HepG2 (cell line): ENCODE measurements at regions not wholly inside any gene's neighbourhood (a gene's known extent, or its start where the extent isn't known, plus 50 kb on each side); places are given as distances from the start of the nearest gene placed in this dataset.

Source experiments
- ATAC-seq: fragments of 200-7000 bp; cut with Tn5 transposase; 3 replicates; pipeline ENCODE4 v1.9.1; 2020; ENCODE audit warnings: mild to moderate bottlenecking, moderate library complexity
- BruUV-seq: library from RNA; stranded (reverse); fragments of 400-500 nt; replicated peaks from 2 replicates; lab custom pipeline; 2021; lab: Mats Ljungman, UMichigan
- CTCF ChIA-PET: fragments of 300-600 bp; formaldehyde crosslinking; extraction: SDS; loops from one replicate; lab custom pipeline; 2021; ENCODE audit warnings: low total read pairs, inconsistent platforms, low intra/inter-chr PET ratio; lab: Yijun Ruan, JAX
- POLR2A ChIA-PET: fragments of 350-600 bp; sonication (Branson Sonifier 250); formaldehyde crosslinking; loops from one replicate; lab custom pipeline; 2020; ENCODE audit warnings: antibody characterized with exemption, inconsistent platforms; lab: Yijun Ruan, JAX
- DNase-seq: peaks from one replicate; pipeline ENCODE4 v3.0.0-alpha.2; 2015; ENCODE audit warnings: low spot score
- FAIRE-seq: peaks from 3 replicates; lab custom pipeline; 2011; peaks lifted over from hg19 to GRCh38; lab: Jason Lieb, UNC
- H2AFZ ChIP-seq: one replicate; pipeline ENCODE4 v1.6.1; 2011; ENCODE audit warnings: low read length, inconsistent platforms
- H3K27ac ChIP-seq: fragments of 300-600 bp; 3 replicates; pipeline ENCODE4 v1.8.0; 2011; ENCODE audit warnings: mixed run types, mild to moderate bottlenecking, mixed read lengths, low read length, inconsistent platforms; ENCODE audit not compliant: insufficient read depth; ENCODE audit errors: extremely low read length
- H3K27me3 ChIP-seq, 2 experiments: fragments of 200-600 bp in 1 of 2; 2 replicates in 1 of 2; 3 replicates in 1 of 2; pipeline versions ENCODE4 v1.6.0 to v1.8.0; 2011; ENCODE audit warnings: low read length in 2 of 2, mild to moderate bottlenecking in 2 of 2, moderate library complexity in 2 of 2, inconsistent platforms in 1 of 2; ENCODE audit not compliant: insufficient read depth in 2 of 2, control insufficient read depth in 1 of 2
- H3K36me3 ChIP-seq, 2 experiments: fragments of 200-600 bp in 1 of 2; replicated peaks in 1 of 2; 2 replicates in 1 of 2; 3 replicates in 1 of 2; pipeline versions ENCODE4 v1.5.1 to v1.8.0; 2011; ENCODE audit warnings: low read length in 2 of 2, inconsistent platforms in 1 of 2; ENCODE audit not compliant: insufficient read depth in 2 of 2, control insufficient read depth in 1 of 2
- H3K4me1 ChIP-seq: 2 replicates; pipeline ENCODE4 v1.5.1; 2012; ENCODE audit warnings: low read length, inconsistent platforms; ENCODE audit not compliant: insufficient read depth
- H3K4me2 ChIP-seq: 2 replicates; pipeline ENCODE4 v1.6.0; 2011; ENCODE audit warnings: low read depth, low read length, inconsistent platforms
- H3K4me3 ChIP-seq, 3 experiments: fragments of 200-600 bp in 1 of 3; sonication (generic), shearing (Covaris generic) in 1 of 3; replicated peaks in 1 of 3; 2 replicates each; pipeline ENCODE4 v1.5.1; 2011 to 2016; ENCODE audit warnings: low read length in 3 of 3, inconsistent platforms in 2 of 3, low read depth in 2 of 3, mild to moderate bottlenecking in 2 of 3, control low read depth in 1 of 3, mixed read lengths in 1 of 3; ENCODE audit not compliant: insufficient read depth in 1 of 3
- H3K79me2 ChIP-seq: one replicate; pipeline ENCODE4 v1.6.1; 2011; ENCODE audit warnings: low read length, inconsistent platforms; ENCODE audit not compliant: insufficient read depth
- H3K9ac ChIP-seq: 2 replicates; pipeline ENCODE4 v1.6.0; 2011; ENCODE audit warnings: mild to moderate bottlenecking, low read depth, low read length, inconsistent platforms; ENCODE audit not compliant: insufficient read depth
- H3K9me3 ChIP-seq: 2 replicates; pipeline ENCODE4 v1.5.1; 2012; ENCODE audit warnings: mild to moderate bottlenecking, low read length
- H4K20me1 ChIP-seq: 2 replicates; pipeline ENCODE4 v1.6.0; 2011; ENCODE audit warnings: inconsistent platforms, mild to moderate bottlenecking, low read length, moderate library complexity; ENCODE audit not compliant: insufficient read depth
- AHDC1 ChIP-seq: sonication (generic); formaldehyde crosslinking; IDR thresholded peaks from 2 replicates; pipeline ENCODE4 v1.5.1; 2020; ENCODE audit warnings: mild to moderate bottlenecking, missing genetic modification reagents, borderline replicate concordance
- EEA1 ChIP-seq: sonication (generic); formaldehyde crosslinking; IDR thresholded peaks from 2 replicates; pipeline ENCODE4 v1.5.1; 2020; ENCODE audit warnings: mild to moderate bottlenecking, missing genetic modification reagents, borderline replicate concordance
- FOXA3 ChIP-seq: IDR thresholded peaks from 2 replicates; pipeline ENCODE4 v1.6.1; 2016; ENCODE audit warnings: missing genetic modification reagents, missing compliant biosample characterization
- GATA4 ChIP-seq: sonication (generic); IDR thresholded peaks from 2 replicates; pipeline ENCODE4 v1.6.1; 2016; ENCODE audit warnings: antibody characterized with exemption, low read depth, borderline replicate concordance
- GATAD2A ChIP-seq: IDR thresholded peaks from 2 replicates; pipeline ENCODE4 v1.6.1; 2016
- GMEB1 ChIP-seq: sonication (generic); formaldehyde crosslinking; IDR thresholded peaks from 2 replicates; pipeline ENCODE4 v1.5.1; 2020; ENCODE audit warnings: missing genetic modification reagents, mild to moderate bottlenecking, borderline replicate concordance
- HHEX ChIP-seq: IDR thresholded peaks from 2 replicates; pipeline ENCODE4 v1.6.1; 2016; ENCODE audit warnings: control low read depth
- HNF4A ChIP-seq: sonication (generic); formaldehyde crosslinking; IDR thresholded peaks from 2 replicates; pipeline ENCODE4 v1.4.0; 2020; ENCODE audit warnings: missing genetic modification reagents
- JUNB ChIP-seq: sonication (generic); formaldehyde crosslinking; IDR thresholded peaks from 2 replicates; pipeline ENCODE4 v1.8.0; 2022; ENCODE audit warnings: missing genetic modification reagents, mild to moderate bottlenecking, borderline replicate concordance
- KDM1A ChIP-seq: IDR thresholded peaks from 2 replicates; pipeline ENCODE4 v1.6.1; 2016; ENCODE audit warnings: missing compliant biosample characterization
- MIXL1 ChIP-seq: IDR thresholded peaks from 2 replicates; pipeline ENCODE4 v1.6.1; 2016
- ONECUT2 ChIP-seq: sonication (generic); formaldehyde crosslinking; IDR thresholded peaks from 2 replicates; pipeline ENCODE4 v1.4.0; 2020; ENCODE audit warnings: missing genetic modification reagents
- RARA ChIP-seq: IDR thresholded peaks from 2 replicates; pipeline ENCODE4 v1.6.1; 2016; ENCODE audit warnings: missing genetic modification reagents, missing compliant biosample characterization
- ZMYM2 ChIP-seq: sonication (generic); formaldehyde crosslinking; IDR thresholded peaks from 2 replicates; pipeline ENCODE4 v1.8.0; 2022; ENCODE audit warnings: mild to moderate bottlenecking, missing genetic modification reagents
- WGBS: methylation state at CpG from one replicate; pipeline ENCODE4 v1.1.6; 2017; ENCODE audit warnings: low lambda C conversion rate; 5-methylcytosine and 5-hydroxymethylcytosine counted together
- in situ Hi-C: cut with HindIII; loops from 2 replicates; pipeline ENCODE4 v1.10.0; 2017; ENCODE audit warnings: low pct_unique_long_range_greater_than_20kb; ENCODE audit not compliant: extremely low pct_ligation_motif_present
- intact Hi-C: fragments of 100-400 bp; cut with micrococcal nuclease; formaldehyde crosslinking; loops from one replicate; pipeline ENCODE4 v1.10.0; 2022; ENCODE audit not compliant: unreplicated experiment
- TF ChIP-seq, protein P1 (sequence below): sonication (generic); formaldehyde crosslinking; conservative IDR thresholded peaks from 2 replicates; pipeline ENCODE4 v1.4.0; 2020; ENCODE audit warnings: mild to moderate bottlenecking, missing genetic modification reagents, moderate library complexity

DNA sequence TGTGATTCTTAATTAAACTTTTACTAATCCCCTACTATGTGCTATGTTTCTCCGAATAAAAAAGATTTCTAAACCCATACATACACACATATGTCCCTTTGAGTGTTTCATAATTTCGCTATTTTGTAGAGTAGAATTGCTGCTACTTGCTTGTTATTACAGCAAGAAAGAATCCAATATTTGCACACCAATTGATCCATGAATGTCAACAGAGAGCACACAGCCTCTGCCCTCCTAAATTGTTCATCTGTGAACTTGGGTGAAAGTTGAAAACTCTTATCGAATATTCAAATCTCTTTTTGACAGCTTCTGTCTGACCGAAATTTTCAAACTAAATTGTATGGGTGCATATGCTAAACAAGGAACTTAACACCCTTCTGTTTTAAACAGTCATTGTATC is 83.4 kb upstream of the RASEF start:
- CTCF ChIA-PET = no interaction called here
- Histone ChIP-seq H3K9ac (no peak overlapping the region), H3K79me2 (no peaks in the 10 kb centered on the region), H3K27me3 (no peaks in the 10 kb centered on the region), H3K27ac (no peak overlapping the region), H3K4me2 (no peak overlapping the region), H3K36me3 (no peaks in the 10 kb centered on the region), H2AFZ (no peak overlapping the region), H3K9me3 (no peaks in the 10 kb centered on the region), H4K20me1 (no peaks in the 10 kb centered on the region), H3K4me3 (no peak overlapping the region), H3K4me1 (peaks cover 6% of the 10 kb centered on the region; the same call in 1 of the 2 replicates)
- BruUV-seq = no TSS peak
- ATAC-seq (peak; percentile 66; the same call in 2 of the 3 replicates), DNase-seq (no peak), FAIRE-seq (no peak)
- intact Hi-C loops = no loop called here
- in situ Hi-C loops = no loop called here
- POLR2A ChIA-PET = no interaction called here
- WGBS = under 1% methylated on average over 4 of the region's 4 CpGs
- no peak for TF ChIP-seq GATA4
- TF ChIP-seq HNF4A (CRISPR knock-in tag) = 0 out of 2 replicates have a peak, but pooled peaks have one; percentile 8
- TF ChIP-seq JUNB (CRISPR knock-in tag) = no peak
- TF ChIP-seq EEA1 = no peak
- TF ChIP-seq, protein P1, sequence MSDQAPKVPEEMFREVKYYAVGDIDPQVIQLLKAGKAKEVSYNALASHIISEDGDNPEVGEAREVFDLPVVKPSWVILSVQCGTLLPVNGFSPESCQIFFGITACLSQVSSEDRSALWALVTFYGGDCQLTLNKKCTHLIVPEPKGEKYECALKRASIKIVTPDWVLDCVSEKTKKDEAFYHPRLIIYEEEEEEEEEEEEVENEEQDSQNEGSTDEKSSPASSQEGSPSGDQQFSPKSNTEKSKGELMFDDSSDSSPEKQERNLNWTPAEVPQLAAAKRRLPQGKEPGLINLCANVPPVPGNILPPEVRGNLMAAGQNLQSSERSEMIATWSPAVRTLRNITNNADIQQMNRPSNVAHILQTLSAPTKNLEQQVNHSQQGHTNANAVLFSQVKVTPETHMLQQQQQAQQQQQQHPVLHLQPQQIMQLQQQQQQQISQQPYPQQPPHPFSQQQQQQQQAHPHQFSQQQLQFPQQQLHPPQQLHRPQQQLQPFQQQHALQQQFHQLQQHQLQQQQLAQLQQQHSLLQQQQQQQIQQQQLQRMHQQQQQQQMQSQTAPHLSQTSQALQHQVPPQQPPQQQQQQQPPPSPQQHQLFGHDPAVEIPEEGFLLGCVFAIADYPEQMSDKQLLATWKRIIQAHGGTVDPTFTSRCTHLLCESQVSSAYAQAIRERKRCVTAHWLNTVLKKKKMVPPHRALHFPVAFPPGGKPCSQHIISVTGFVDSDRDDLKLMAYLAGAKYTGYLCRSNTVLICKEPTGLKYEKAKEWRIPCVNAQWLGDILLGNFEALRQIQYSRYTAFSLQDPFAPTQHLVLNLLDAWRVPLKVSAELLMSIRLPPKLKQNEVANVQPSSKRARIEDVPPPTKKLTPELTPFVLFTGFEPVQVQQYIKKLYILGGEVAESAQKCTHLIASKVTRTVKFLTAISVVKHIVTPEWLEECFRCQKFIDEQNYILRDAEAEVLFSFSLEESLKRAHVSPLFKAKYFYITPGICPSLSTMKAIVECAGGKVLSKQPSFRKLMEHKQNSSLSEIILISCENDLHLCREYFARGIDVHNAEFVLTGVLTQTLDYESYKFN (CRISPR knock-in tag) = peak; percentile 36; the same call in 1 of the 2 replicates
- no peak for TF ChIP-seq ZMYM2 (CRISPR knock-in tag)
- 0 out of 2 replicates have a peak, but pooled peaks have one; percentile 41 for TF ChIP-seq HHEX (CRISPR knock-in tag)
- peak; percentile 36; the same call in 1 of the 2 replicates for TF ChIP-seq FOXA3 (CRISPR knock-in tag)
- 0 out of 2 replicates have a peak, but pooled peaks have one; percentile 28 for TF ChIP-seq MIXL1 (CRISPR knock-in tag)
- TF ChIP-seq GMEB1 (CRISPR knock-in tag) = no peak
- 0 out of 2 replicates have a peak, but pooled peaks have one; percentile 23 for TF ChIP-seq GATAD2A (CRISPR knock-in tag)
- TF ChIP-seq RARA (CRISPR knock-in tag) = 0 out of 2 replicates have a peak, but pooled peaks have one; percentile 10
- TF ChIP-seq AHDC1 (CRISPR knock-in tag) = peak; percentile 27; the same call in 1 of the 2 replicates
- TF ChIP-seq ONECUT2 (CRISPR knock-in tag) = 0 out of 2 replicates have a peak, but pooled peaks have one; percentile 42
- no peak for TF ChIP-seq KDM1A
